Parathyroid adenoma (tissue), 2 donors: ENCODE measurements at regions not wholly inside any gene's neighbourhood (a gene's known extent, or its start where the extent isn't known, plus 50 kb on each side); places are given as distances from the start of the nearest gene placed in this dataset.

ENCODE experiments used
- H2AFZ ChIP-seq: fragments of 300-600 bp; sonication (generic); one replicate; pipeline ENCODE4 v1.7.0; 2017; ENCODE audit warnings: antibody characterized with exemption, mild to moderate bottlenecking
- H3K27ac ChIP-seq: fragments of 300-600 bp; sonication (generic); one replicate; pipeline ENCODE4 v1.7.0; 2017
- H3K27me3 ChIP-seq: fragments of 300-600 bp; sonication (generic); one replicate; pipeline ENCODE4 v1.7.0; 2017; ENCODE audit warnings: low read length; ENCODE audit not compliant: control insufficient read depth, insufficient read depth
- H3K36me3 ChIP-seq: fragments of 300-600 bp; sonication (generic); one replicate; pipeline ENCODE4 v1.7.0; 2017; ENCODE audit warnings: low read length; ENCODE audit not compliant: control insufficient read depth, insufficient read depth
- H3K4me1 ChIP-seq: fragments of 300-600 bp; sonication (generic); one replicate; pipeline ENCODE4 v1.7.0; 2017; ENCODE audit warnings: control low read depth
- H3K4me2 ChIP-seq: fragments of 300-600 bp; sonication (generic); one replicate; pipeline ENCODE4 v1.7.0; 2017; ENCODE audit warnings: low read length
- H3K4me3 ChIP-seq: fragments of 300-600 bp; sonication (generic); one replicate; pipeline ENCODE4 v1.7.0; 2017; ENCODE audit warnings: low read depth, low read length
- H3K79me2 ChIP-seq: fragments of 300-600 bp; sonication (generic); one replicate; pipeline ENCODE4 v1.7.0; 2017; ENCODE audit warnings: control low read depth
- H3K9ac ChIP-seq: fragments of 300-600 bp; sonication (generic); one replicate; pipeline ENCODE4 v1.7.0; 2017; ENCODE audit warnings: mild to moderate bottlenecking
- H3K9me3 ChIP-seq: fragments of 300-600 bp; sonication (generic); one replicate; pipeline ENCODE4 v1.7.0; 2017; ENCODE audit warnings: low read length; ENCODE audit not compliant: control insufficient read depth
- CTCF ChIP-seq: fragments of 300-600 bp; sonication (generic); IDR thresholded peaks from one replicate; pipeline ENCODE4 v1.7.0; 2017; ENCODE audit warnings: antibody characterized with exemption, mild to moderate bottlenecking
- donor health status: primary hyperparathyroidism.

GRCh38 chr6:164275773-164276172 is 861.3 kb downstream of the QKI start:
- H3K4me1 ChIP-seq: no peaks in the 10 kb centered on the region
- H3K9me3 ChIP-seq: no peaks in the 10 kb centered on the region
- H3K27me3 ChIP-seq: no peaks in the 10 kb centered on the region
- no peak overlapping the region for H3K4me2 ChIP-seq
- TF ChIP-seq CTCF: no peak
- no peak overlapping the region for H3K4me3 ChIP-seq
- H3K79me2 ChIP-seq: no peaks in the 10 kb centered on the region
- no peak overlapping the region for H3K9ac ChIP-seq
- H3K36me3 ChIP-seq: no peaks in the 10 kb centered on the region
- no peak overlapping the region for H3K27ac ChIP-seq
- no peak overlapping the region for H2AFZ ChIP-seq

GRCh38 chr6:164274493-164274892 is 860.0 kb downstream of the QKI start:
- Histone ChIP-seq H3K4me1 (no peaks in the 10 kb centered on the region), H3K9me3 (no peaks in the 10 kb centered on the region), H3K4me2 (no peak overlapping the region), H3K27me3 (no peaks in the 10 kb centered on the region), H3K79me2 (no peaks in the 10 kb centered on the region), H3K4me3 (no peak overlapping the region), H3K36me3 (no peaks in the 10 kb centered on the region), H3K27ac (no peak overlapping the region), H2AFZ (no peak overlapping the region), H3K9ac (no peak overlapping the region)
- TF ChIP-seq CTCF: no peak

- Histone ChIP-seq H3K4me3 (no peak overlapping the region), H2AFZ (no peak overlapping the region), H3K36me3 (no peaks in the 10 kb centered on the region), H3K9me3 (no peaks in the 10 kb centered on the region), H3K27ac (no peak overlapping the region), H3K27me3 (no peaks in the 10 kb centered on the region), H3K79me2 (no peaks in the 10 kb centered on the region), H3K4me1 (no peaks in the 10 kb centered on the region), H3K9ac (no peak overlapping the region), H3K4me2 (no peak overlapping the region)
- no peak for TF ChIP-seq CTCF
Measured at GRCh38 chr6:164273491-164273890, 859.0 kb downstream of the QKI start.

- H3K79me2 ChIP-seq: no peaks in the 10 kb centered on the region
- no peak for TF ChIP-seq CTCF
- H3K9ac ChIP-seq: no peak overlapping the region
- H3K9me3 ChIP-seq: no peaks in the 10 kb centered on the region
- no peak overlapping the region for H3K27ac ChIP-seq
- no peaks in the 10 kb centered on the region for H3K27me3 ChIP-seq
- no peak overlapping the region for H3K4me3 ChIP-seq
- H2AFZ ChIP-seq: no peak overlapping the region
- peaks cover 2% of the 10 kb centered on the region for H3K4me1 ChIP-seq
- H3K36me3 ChIP-seq: no peaks in the 10 kb centered on the region
- H3K4me2 ChIP-seq: no peak overlapping the region
Measured at GRCh38 chr6:164266851-164267250, 852.3 kb downstream of the QKI start.

GRCh38 chr6:164262348-164262747 is 847.8 kb downstream of the QKI start:
- H3K4me3 ChIP-seq: no peak overlapping the region
- no peak overlapping the region for H3K9ac ChIP-seq
- no peak overlapping the region for H3K27ac ChIP-seq
- H3K4me1 ChIP-seq: peaks cover 3% of the 10 kb centered on the region
- no peaks in the 10 kb centered on the region for H3K79me2 ChIP-seq
- no peaks in the 10 kb centered on the region for H3K36me3 ChIP-seq
- TF ChIP-seq CTCF: no peak
- H2AFZ ChIP-seq: no peak overlapping the region
- no peaks in the 10 kb centered on the region for H3K9me3 ChIP-seq
- no peak overlapping the region for H3K4me2 ChIP-seq
- H3K27me3 ChIP-seq: no peaks in the 10 kb centered on the region
